HepG2 (cell line): ENCODE measurements at regions not wholly inside any gene's neighbourhood (a gene's known extent, or its start where the extent isn't known, plus 50 kb on each side); places are given as distances from the start of the nearest gene placed in this dataset.

Experiments
- ATAC-seq: fragments of 200-7000 bp; cut with Tn5 transposase; 3 replicates; pipeline ENCODE4 v1.9.1; 2020; ENCODE audit warnings: mild to moderate bottlenecking, moderate library complexity
- BruUV-seq: library from RNA; stranded (reverse); fragments of 400-500 nt; replicated peaks from 2 replicates; lab custom pipeline; 2021; lab: Mats Ljungman, UMichigan
- CTCF ChIA-PET: fragments of 300-600 bp; formaldehyde crosslinking; extraction: SDS; loops from one replicate; lab custom pipeline; 2021; ENCODE audit warnings: low total read pairs, inconsistent platforms, low intra/inter-chr PET ratio; lab: Yijun Ruan, JAX
- POLR2A ChIA-PET: fragments of 350-600 bp; sonication (Branson Sonifier 250); formaldehyde crosslinking; loops from one replicate; lab custom pipeline; 2020; ENCODE audit warnings: antibody characterized with exemption, inconsistent platforms; lab: Yijun Ruan, JAX
- DNase-seq: peaks from one replicate; pipeline ENCODE4 v3.0.0-alpha.2; 2015; ENCODE audit warnings: low spot score
- FAIRE-seq: peaks from 3 replicates; lab custom pipeline; 2011; peaks lifted over from hg19 to GRCh38; lab: Jason Lieb, UNC
- H2AFZ ChIP-seq: one replicate; pipeline ENCODE4 v1.6.1; 2011; ENCODE audit warnings: low read length, inconsistent platforms
- H3K27ac ChIP-seq: fragments of 300-600 bp; 3 replicates; pipeline ENCODE4 v1.8.0; 2011; ENCODE audit warnings: mixed run types, mild to moderate bottlenecking, mixed read lengths, low read length, inconsistent platforms; ENCODE audit not compliant: insufficient read depth; ENCODE audit errors: extremely low read length
- H3K27me3 ChIP-seq, 2 experiments: fragments of 200-600 bp in 1 of 2; 2 replicates in 1 of 2; 3 replicates in 1 of 2; pipeline versions ENCODE4 v1.6.0 to v1.8.0; 2011; ENCODE audit warnings: low read length in 2 of 2, mild to moderate bottlenecking in 2 of 2, moderate library complexity in 2 of 2, inconsistent platforms in 1 of 2; ENCODE audit not compliant: insufficient read depth in 2 of 2, control insufficient read depth in 1 of 2
- H3K36me3 ChIP-seq, 2 experiments: fragments of 200-600 bp in 1 of 2; replicated peaks in 1 of 2; 2 replicates in 1 of 2; 3 replicates in 1 of 2; pipeline versions ENCODE4 v1.5.1 to v1.8.0; 2011; ENCODE audit warnings: low read length in 2 of 2, inconsistent platforms in 1 of 2; ENCODE audit not compliant: insufficient read depth in 2 of 2, control insufficient read depth in 1 of 2
- H3K4me1 ChIP-seq: 2 replicates; pipeline ENCODE4 v1.5.1; 2012; ENCODE audit warnings: low read length, inconsistent platforms; ENCODE audit not compliant: insufficient read depth
- H3K4me2 ChIP-seq: 2 replicates; pipeline ENCODE4 v1.6.0; 2011; ENCODE audit warnings: low read depth, low read length, inconsistent platforms
- H3K4me3 ChIP-seq, 3 experiments: fragments of 200-600 bp in 1 of 3; sonication (generic), shearing (Covaris generic) in 1 of 3; replicated peaks in 1 of 3; 2 replicates each; pipeline ENCODE4 v1.5.1; 2011 to 2016; ENCODE audit warnings: low read length in 3 of 3, inconsistent platforms in 2 of 3, low read depth in 2 of 3, mild to moderate bottlenecking in 2 of 3, control low read depth in 1 of 3, mixed read lengths in 1 of 3; ENCODE audit not compliant: insufficient read depth in 1 of 3
- H3K79me2 ChIP-seq: one replicate; pipeline ENCODE4 v1.6.1; 2011; ENCODE audit warnings: low read length, inconsistent platforms; ENCODE audit not compliant: insufficient read depth
- H3K9ac ChIP-seq: 2 replicates; pipeline ENCODE4 v1.6.0; 2011; ENCODE audit warnings: mild to moderate bottlenecking, low read depth, low read length, inconsistent platforms; ENCODE audit not compliant: insufficient read depth
- H3K9me3 ChIP-seq: 2 replicates; pipeline ENCODE4 v1.5.1; 2012; ENCODE audit warnings: mild to moderate bottlenecking, low read length
- H4K20me1 ChIP-seq: 2 replicates; pipeline ENCODE4 v1.6.0; 2011; ENCODE audit warnings: inconsistent platforms, mild to moderate bottlenecking, low read length, moderate library complexity; ENCODE audit not compliant: insufficient read depth
- CEBPB ChIP-seq: IDR thresholded peaks from 2 replicates; pipeline ENCODE4 v1.6.1; 2011; ENCODE audit warnings: low read depth, low read length, improper control_type of control experiment, borderline replicate concordance
- GATAD2A ChIP-seq: IDR thresholded peaks from 2 replicates; pipeline ENCODE4 v1.6.1; 2016
- HNF4A ChIP-seq: sonication (generic); formaldehyde crosslinking; IDR thresholded peaks from 2 replicates; pipeline ENCODE4 v1.4.0; 2020; ENCODE audit warnings: missing genetic modification reagents
- HNF4G ChIP-seq, 2 experiments: sonication (generic) in 1 of 2; formaldehyde crosslinking in 1 of 2; IDR thresholded peaks; 2 replicates each; pipeline versions ENCODE4 v1.4.0 to v1.6.1; 2011 to 2020; ENCODE audit warnings: borderline replicate concordance in 2 of 2, low read depth in 2 of 2, mild to moderate bottlenecking in 2 of 2, low read length in 1 of 2, missing genetic modification reagents in 1 of 2, moderate library complexity in 1 of 2
- KDM5B ChIP-seq: sonication (generic); formaldehyde crosslinking; IDR thresholded peaks from 2 replicates; pipeline ENCODE4 v1.4.0; 2020; ENCODE audit warnings: missing genetic modification reagents, mild to moderate bottlenecking, borderline replicate concordance
- KLF12 ChIP-seq: sonication (generic); formaldehyde crosslinking; IDR thresholded peaks from 2 replicates; pipeline ENCODE4 v1.4.0; 2020; ENCODE audit warnings: missing genetic modification reagents, borderline replicate concordance
- RFX3 ChIP-seq: IDR thresholded peaks from 2 replicates; pipeline ENCODE4 v1.6.1; 2016; ENCODE audit warnings: missing biosample characterization, missing genetic modification reagents
- ZNF549 ChIP-seq: sonication (generic); formaldehyde crosslinking; IDR thresholded peaks from 2 replicates; pipeline ENCODE4 v1.5.0; 2020; ENCODE audit warnings: missing genetic modification reagents
- whole genome bisulfite sequencing: methylation state at CpG from one replicate; pipeline ENCODE4 v1.1.6; 2017; ENCODE audit warnings: low lambda C conversion rate; 5-methylcytosine and 5-hydroxymethylcytosine counted together
- in situ Hi-C: cut with HindIII; loops from 2 replicates; pipeline ENCODE4 v1.10.0; 2017; ENCODE audit warnings: low pct_unique_long_range_greater_than_20kb; ENCODE audit not compliant: extremely low pct_ligation_motif_present
- intact Hi-C: fragments of 100-400 bp; cut with micrococcal nuclease; formaldehyde crosslinking; loops from one replicate; pipeline ENCODE4 v1.10.0; 2022; ENCODE audit not compliant: unreplicated experiment
- TF ChIP-seq, protein P1 (sequence below): sonication (generic); formaldehyde crosslinking; IDR thresholded peaks from 2 replicates; pipeline ENCODE4 v1.5.1; 2020; ENCODE audit warnings: mild to moderate bottlenecking, missing genetic modification reagents, borderline replicate concordance

DNA sequence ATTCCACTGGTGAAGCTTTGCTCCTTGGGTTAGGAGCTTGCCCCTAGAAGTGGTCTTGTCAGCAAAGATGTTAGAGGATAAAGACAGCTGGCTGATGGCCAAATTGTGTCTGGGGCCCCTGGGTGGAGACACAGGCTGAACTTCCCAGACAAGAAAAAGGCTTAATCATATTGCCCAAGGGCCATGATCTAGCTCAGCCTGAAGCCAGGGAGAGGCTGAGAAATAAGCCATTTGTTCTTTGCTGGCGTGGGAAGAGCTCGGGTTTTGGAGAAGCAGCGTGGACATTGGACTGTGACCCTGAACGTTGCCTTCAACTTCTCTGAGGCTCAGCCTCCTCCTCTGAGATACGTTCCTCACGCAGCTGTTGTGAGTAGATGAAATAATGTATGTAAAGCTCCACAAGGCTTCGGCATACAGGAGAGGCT lies 153.0 kb downstream of the ZFP36L2 start:
- WGBS = 20% methylated on average over 7 of the region's 7 CpGs
- Histone ChIP-seq H3K79me2 (no peaks in the 10 kb centered on the region), H3K4me1 (peaks cover 74% of the 10 kb centered on the region), H3K4me2 (peak overlapping the region; percentile 20; the same call in 1 of the 2 replicates), H3K27ac (no peak overlapping the region), H4K20me1 (no peaks in the 10 kb centered on the region)
- POLR2A ChIA-PET = interaction anchor here (0.7 to 1.4 kb wide), 5 partner anchors 15 to 263 kb away, joined by 3 to 5 read pairs (median 3); no protein-coding TSS in a partner anchor
- CTCF ChIA-PET = no interaction called here
- no TSS peak for BruUV-seq
- FAIRE-seq = peak; percentile 63
- peak; percentile 40; the same call in 1 of the 2 replicates for TF ChIP-seq GATAD2A
- TF ChIP-seq KLF12 (CRISPR knock-in tag) = no peak
- TF ChIP-seq HNF4A = peak; percentile 60
- peak; percentile 28; the same call in 1 of the 2 replicates for TF ChIP-seq HNF4G (IDR thresholded peaks at IDR 0.05; ENCODE audit: borderline replicate concordance, low read depth, low read length)
- no peak for TF ChIP-seq HNF4G (CRISPR knock-in tag; IDR thresholded peaks at IDR 0.05; ENCODE audit: borderline replicate concordance, low read depth)
- TF ChIP-seq, all 625 proteins: peak for 3
- Histone ChIP-seq H3K36me3 (no peaks in the 10 kb centered on the region), H3K27me3 (no peaks in the 10 kb centered on the region), H3K4me3 (no peak overlapping the region), H3K9me3 (no peaks in the 10 kb centered on the region), H3K9ac (no peak overlapping the region), H2AFZ (no peak overlapping the region)
- ATAC-seq (no peak), DNase-seq (no peak)
- in situ Hi-C loops = no loop called here
- intact Hi-C loops = no loop called here

DNA sequence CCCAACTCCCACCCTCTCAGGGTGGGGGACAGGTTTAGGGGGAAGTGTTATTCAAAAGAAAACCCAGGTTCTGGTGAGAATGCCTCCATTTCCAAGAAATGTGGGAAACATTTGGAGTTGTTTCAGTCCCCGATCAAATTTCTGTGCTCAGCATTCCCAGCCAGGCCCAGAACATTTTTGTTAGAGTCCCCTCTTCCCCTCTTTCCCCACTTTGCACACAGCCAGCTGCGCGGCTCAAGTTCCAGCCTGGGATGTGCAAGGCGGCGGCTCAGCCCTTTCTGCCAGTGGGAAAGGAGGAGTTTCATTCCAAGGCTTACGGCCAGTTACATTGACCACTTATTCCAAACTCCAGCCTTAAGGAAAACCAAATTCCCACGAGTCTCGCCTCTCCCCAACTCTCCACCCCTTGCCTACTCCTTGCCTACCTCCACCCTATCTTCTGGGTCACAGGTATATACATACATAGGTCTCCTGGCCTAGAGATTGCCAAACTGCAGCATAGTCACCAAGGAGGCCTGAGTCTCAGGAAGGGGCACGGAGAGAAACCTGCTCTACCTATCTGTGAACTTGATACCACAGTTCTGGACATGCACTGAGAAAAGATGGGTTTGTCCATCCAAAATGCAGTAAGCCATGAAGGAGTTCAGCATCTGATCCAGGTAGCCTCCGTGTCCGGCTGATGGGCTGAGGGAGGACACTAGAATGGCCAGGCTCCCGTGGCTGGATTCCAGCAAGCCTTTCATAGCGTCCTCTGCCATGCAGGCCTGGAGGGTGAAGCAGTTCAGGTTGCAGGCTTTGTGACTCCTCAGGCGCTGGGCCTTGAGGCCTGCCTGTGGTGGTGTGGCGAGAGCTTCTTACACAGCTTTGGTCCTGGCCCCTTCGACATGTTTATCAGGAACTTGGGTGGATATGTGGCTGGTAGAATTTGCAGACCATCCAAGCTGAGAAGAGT lies 154.5 kb downstream of the ZFP36L2 start:
- Histone ChIP-seq H4K20me1 (no peaks in the 10 kb centered on the region), H3K27ac (no peak overlapping the region), H2AFZ (no peak overlapping the region), H3K9me3 (no peaks in the 10 kb centered on the region), H3K4me1 (peaks cover 80% of the 10 kb centered on the region), H3K4me2 (peak overlapping the region; percentile 63), H3K27me3 (no peaks in the 10 kb centered on the region), H3K79me2 (no peaks in the 10 kb centered on the region), H3K9ac (no peak overlapping the region), H3K4me3 (peak overlapping the region in 1 of 3 experiments; percentile 43; a peak in 2 of 6 replicates), H3K36me3 (no peaks in the 10 kb centered on the region)
- WGBS = 89% methylated on average over 16 of the region's 16 CpGs
- FAIRE-seq = no peak
- DNase-seq = no peak
- ChIA-PET POLR2A (interaction anchor here (0.6 to 1.9 kb wide), 5 partner anchors 11 to 96 kb away, joined by 3 to 6 read pairs (median 3); no protein-coding TSS in a partner anchor), CTCF (no interaction called here)
- in situ Hi-C loops (no loop called here), intact Hi-C loops (no loop called here)
- no TSS peak for BruUV-seq
- no peak for ATAC-seq
- TF ChIP-seq ZNF549 (CRISPR knock-in tag) (no peak), CEBPB (no peak), KDM5B (0 out of 2 replicates have a peak, but pooled peaks have one; percentile 5), RFX3 (CRISPR knock-in tag) (no peak)
- TF ChIP-seq, protein P1, sequence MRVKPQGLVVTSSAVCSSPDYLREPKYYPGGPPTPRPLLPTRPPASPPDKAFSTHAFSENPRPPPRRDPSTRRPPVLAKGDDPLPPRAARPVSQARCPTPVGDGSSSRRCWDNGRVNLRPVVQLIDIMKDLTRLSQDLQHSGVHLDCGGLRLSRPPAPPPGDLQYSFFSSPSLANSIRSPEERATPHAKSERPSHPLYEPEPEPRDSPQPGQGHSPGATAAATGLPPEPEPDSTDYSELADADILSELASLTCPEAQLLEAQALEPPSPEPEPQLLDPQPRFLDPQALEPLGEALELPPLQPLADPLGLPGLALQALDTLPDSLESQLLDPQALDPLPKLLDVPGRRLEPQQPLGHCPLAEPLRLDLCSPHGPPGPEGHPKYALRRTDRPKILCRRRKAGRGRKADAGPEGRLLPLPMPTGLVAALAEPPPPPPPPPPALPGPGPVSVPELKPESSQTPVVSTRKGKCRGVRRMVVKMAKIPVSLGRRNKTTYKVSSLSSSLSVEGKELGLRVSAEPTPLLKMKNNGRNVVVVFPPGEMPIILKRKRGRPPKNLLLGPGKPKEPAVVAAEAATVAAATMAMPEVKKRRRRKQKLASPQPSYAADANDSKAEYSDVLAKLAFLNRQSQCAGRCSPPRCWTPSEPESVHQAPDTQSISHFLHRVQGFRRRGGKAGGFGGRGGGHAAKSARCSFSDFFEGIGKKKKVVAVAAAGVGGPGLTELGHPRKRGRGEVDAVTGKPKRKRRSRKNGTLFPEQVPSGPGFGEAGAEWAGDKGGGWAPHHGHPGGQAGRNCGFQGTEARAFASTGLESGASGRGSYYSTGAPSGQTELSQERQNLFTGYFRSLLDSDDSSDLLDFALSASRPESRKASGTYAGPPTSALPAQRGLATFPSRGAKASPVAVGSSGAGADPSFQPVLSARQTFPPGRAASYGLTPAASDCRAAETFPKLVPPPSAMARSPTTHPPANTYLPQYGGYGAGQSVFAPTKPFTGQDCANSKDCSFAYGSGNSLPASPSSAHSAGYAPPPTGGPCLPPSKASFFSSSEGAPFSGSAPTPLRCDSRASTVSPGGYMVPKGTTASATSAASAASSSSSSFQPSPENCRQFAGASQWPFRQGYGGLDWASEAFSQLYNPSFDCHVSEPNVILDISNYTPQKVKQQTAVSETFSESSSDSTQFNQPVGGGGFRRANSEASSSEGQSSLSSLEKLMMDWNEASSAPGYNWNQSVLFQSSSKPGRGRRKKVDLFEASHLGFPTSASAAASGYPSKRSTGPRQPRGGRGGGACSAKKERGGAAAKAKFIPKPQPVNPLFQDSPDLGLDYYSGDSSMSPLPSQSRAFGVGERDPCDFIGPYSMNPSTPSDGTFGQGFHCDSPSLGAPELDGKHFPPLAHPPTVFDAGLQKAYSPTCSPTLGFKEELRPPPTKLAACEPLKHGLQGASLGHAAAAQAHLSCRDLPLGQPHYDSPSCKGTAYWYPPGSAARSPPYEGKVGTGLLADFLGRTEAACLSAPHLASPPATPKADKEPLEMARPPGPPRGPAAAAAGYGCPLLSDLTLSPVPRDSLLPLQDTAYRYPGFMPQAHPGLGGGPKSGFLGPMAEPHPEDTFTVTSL (CRISPR knock-in tag) = no peak
